Uterus (tissue), 3 donors: ENCODE measurements at regions not wholly inside any gene's neighbourhood (a gene's known extent, or its start where the extent isn't known, plus 50 kb on each side); places are given as distances from the start of the nearest gene placed in this dataset.

Experiments
- DNase-seq, 2 donors: peaks; one replicate each; pipeline ENCODE4 v3.0.0-alpha.2; 2019 to 2020
- H3K27ac ChIP-seq, 2 donors: fragments of 200-600 bp; sonication (generic); 1 replicate in 1 of 2; 2 replicates in 1 of 2; pipeline ENCODE4 v1.5.1; 2016 to 2018
- H3K27me3 ChIP-seq, 2 donors: fragments of 200-600 bp; sonication (generic); one replicate each; pipeline ENCODE4 v1.5.1; 2018 to 2019; ENCODE audit warnings: control low read depth in 1 of 2
- H3K36me3 ChIP-seq, 2 donors: fragments of 200-600 bp; sonication (generic); one replicate each; pipeline ENCODE4 v1.5.1; 2019; ENCODE audit warnings: control low read depth in 1 of 2
- H3K4me1 ChIP-seq, 2 donors: fragments of 200-600 bp; sonication (generic); one replicate each; pipeline ENCODE4 v1.5.1; 2018 to 2019; ENCODE audit warnings: control low read depth in 1 of 2
- H3K4me3 ChIP-seq, 2 donors: fragments of 200-600 bp; sonication (generic); 1 replicate in 1 of 2; 2 replicates in 1 of 2; pipeline ENCODE4 v1.5.1; 2018 to 2019; ENCODE audit warnings: mild to moderate bottlenecking in 1 of 2
- H3K9me3 ChIP-seq, 2 donors: fragments of 200-600 bp; sonication (generic); one replicate each; pipeline ENCODE4 v1.5.1; 2019; ENCODE audit warnings: control low read depth in 1 of 2
- CTCF ChIP-seq, 4 experiments: fragments of 200-600 bp in 2 of 4; fragments of 450-650 bp in 2 of 4; sonication (generic) in 2 of 4; IDR thresholded peaks; one replicate each; pipeline ENCODE4 v1.5.1; 2016 to 2019; ENCODE audit warnings: antibody characterized with exemption in 4 of 4, mild to moderate bottlenecking in 2 of 4, moderate library complexity in 1 of 4
- POLR2A ChIP-seq, 2 donors: fragments of 450-650 bp; IDR thresholded peaks; one replicate each; pipeline ENCODE4 v1.6.1; 2016; ENCODE audit warnings: antibody characterized with exemption in 2 of 2, mild to moderate bottlenecking in 1 of 2, moderate library complexity in 1 of 2
- intact Hi-C: fragments of 100-400 bp; cut with DNase I; formaldehyde crosslinking; loops from one replicate; pipeline ENCODE4 v1.15.1; 2023; ENCODE audit warnings: low total_unique reads
- donor health status: DM: yes; HTN: yes; CAD: no.

GRCh38 chr10:8768852-8769251, 714.4 kb downstream of the GATA3 start:
- H3K4me1 ChIP-seq: no peaks in the 10 kb centered on the region
- no peak for TF ChIP-seq POLR2A (IDR thresholded peaks at IDR 0.05)
- TF ChIP-seq CTCF (IDR thresholded peaks at IDR 0.05): no peak
- H3K4me3 ChIP-seq: no peak overlapping the region
- no peaks in the 10 kb centered on the region for H3K9me3 ChIP-seq
- intact Hi-C loops: no loop called here
- H3K36me3 ChIP-seq: no peaks in the 10 kb centered on the region
- no peak overlapping the region for H3K27ac ChIP-seq
- H3K27me3 ChIP-seq: no peaks in the 10 kb centered on the region
- no peak for DNase-seq

GRCh38 chr10:8776926-8777622, 722.6 kb downstream of the GATA3 start:
- DNase-seq: no peak
- Histone ChIP-seq H3K4me1 (no peaks in the 10 kb centered on the region), H3K27me3 (no peaks in the 10 kb centered on the region), H3K36me3 (no peaks in the 10 kb centered on the region), H3K4me3 (no peak overlapping the region), H3K27ac (no peak overlapping the region), H3K9me3 (no peaks in the 10 kb centered on the region)
- intact Hi-C loops: no loop called here
- TF ChIP-seq POLR2A (IDR thresholded peaks at IDR 0.05) (no peak), CTCF (IDR thresholded peaks at IDR 0.05) (no peak)

- Histone ChIP-seq H3K36me3 (no peaks in the 10 kb centered on the region), H3K4me1 (no peaks in the 10 kb centered on the region), H3K9me3 (no peaks in the 10 kb centered on the region), H3K27me3 (no peaks in the 10 kb centered on the region), H3K4me3 (no peak overlapping the region), H3K27ac (no peak overlapping the region)
- no peak for TF ChIP-seq CTCF (IDR thresholded peaks at IDR 0.05)
- TF ChIP-seq POLR2A (IDR thresholded peaks at IDR 0.05): no peak
- intact Hi-C loops: no loop called here
- no peak for DNase-seq
Observed at GRCh38 chr10:8778713-8779112, 724.2 kb downstream of the GATA3 start.

- Histone ChIP-seq H3K27ac (no peak overlapping the region), H3K4me3 (no peak overlapping the region), H3K9me3 (no peaks in the 10 kb centered on the region), H3K27me3 (no peaks in the 10 kb centered on the region), H3K36me3 (no peaks in the 10 kb centered on the region), H3K4me1 (no peaks in the 10 kb centered on the region)
- TF ChIP-seq CTCF (IDR thresholded peaks at IDR 0.05): no peak
- intact Hi-C loops: no loop called here
- no peak for DNase-seq
Observed at GRCh38 chr10:8787649-8788048, 733.2 kb downstream of the GATA3 start.

- H3K9me3 ChIP-seq: no peaks in the 10 kb centered on the region
Observed at GRCh38 chr10:8790390-8790789, 735.9 kb downstream of the GATA3 start.

More at GRCh38 chr10:8790390-8790789, 735.9 kb downstream of the GATA3 start:
- Histone ChIP-seq H3K4me1 (no peaks in the 10 kb centered on the region), H3K27me3 (no peaks in the 10 kb centered on the region), H3K27ac (no peak overlapping the region), H3K4me3 (no peak overlapping the region), H3K36me3 (no peaks in the 10 kb centered on the region)
- no peak for DNase-seq
- TF ChIP-seq CTCF (IDR thresholded peaks at IDR 0.05) (no peak), POLR2A (IDR thresholded peaks at IDR 0.05) (no peak)
- intact Hi-C loops: no loop called here
